ENCODE measurements at regions not wholly inside any gene's neighbourhood (a gene's known extent, or its start where the extent isn't known, plus 50 kb on each side); places are given as distances from the start of the nearest gene placed in this dataset.

DNA sequence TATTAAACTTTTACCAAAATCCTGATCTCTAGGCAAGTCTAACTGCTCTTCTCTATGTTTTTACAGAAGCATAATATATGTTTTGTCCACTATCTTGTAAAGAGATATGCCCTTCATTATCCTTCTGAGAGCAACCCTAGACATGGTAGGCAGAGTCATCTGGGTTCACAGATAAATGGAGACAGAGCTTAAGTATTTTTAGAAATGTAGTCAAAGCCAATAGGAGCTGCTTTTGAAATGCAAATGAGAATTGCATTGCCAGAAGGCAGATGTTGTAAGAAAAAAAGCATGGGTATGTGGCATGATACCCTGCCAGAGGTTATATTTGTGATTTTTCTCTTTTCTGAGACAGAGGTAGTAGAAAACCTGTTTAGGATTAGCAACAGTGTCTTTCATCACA lies 964.8 kb downstream of the SORCS3 start:
- TF ChIP-seq, protein P1, sequence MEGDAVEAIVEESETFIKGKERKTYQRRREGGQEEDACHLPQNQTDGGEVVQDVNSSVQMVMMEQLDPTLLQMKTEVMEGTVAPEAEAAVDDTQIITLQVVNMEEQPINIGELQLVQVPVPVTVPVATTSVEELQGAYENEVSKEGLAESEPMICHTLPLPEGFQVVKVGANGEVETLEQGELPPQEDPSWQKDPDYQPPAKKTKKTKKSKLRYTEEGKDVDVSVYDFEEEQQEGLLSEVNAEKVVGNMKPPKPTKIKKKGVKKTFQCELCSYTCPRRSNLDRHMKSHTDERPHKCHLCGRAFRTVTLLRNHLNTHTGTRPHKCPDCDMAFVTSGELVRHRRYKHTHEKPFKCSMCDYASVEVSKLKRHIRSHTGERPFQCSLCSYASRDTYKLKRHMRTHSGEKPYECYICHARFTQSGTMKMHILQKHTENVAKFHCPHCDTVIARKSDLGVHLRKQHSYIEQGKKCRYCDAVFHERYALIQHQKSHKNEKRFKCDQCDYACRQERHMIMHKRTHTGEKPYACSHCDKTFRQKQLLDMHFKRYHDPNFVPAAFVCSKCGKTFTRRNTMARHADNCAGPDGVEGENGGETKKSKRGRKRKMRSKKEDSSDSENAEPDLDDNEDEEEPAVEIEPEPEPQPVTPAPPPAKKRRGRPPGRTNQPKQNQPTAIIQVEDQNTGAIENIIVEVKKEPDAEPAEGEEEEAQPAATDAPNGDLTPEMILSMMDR (conservative IDR thresholded peaks at IDR 0.05) = no peak
- H3K27ac ChIP-seq = no peak overlapping the region

DNA sequence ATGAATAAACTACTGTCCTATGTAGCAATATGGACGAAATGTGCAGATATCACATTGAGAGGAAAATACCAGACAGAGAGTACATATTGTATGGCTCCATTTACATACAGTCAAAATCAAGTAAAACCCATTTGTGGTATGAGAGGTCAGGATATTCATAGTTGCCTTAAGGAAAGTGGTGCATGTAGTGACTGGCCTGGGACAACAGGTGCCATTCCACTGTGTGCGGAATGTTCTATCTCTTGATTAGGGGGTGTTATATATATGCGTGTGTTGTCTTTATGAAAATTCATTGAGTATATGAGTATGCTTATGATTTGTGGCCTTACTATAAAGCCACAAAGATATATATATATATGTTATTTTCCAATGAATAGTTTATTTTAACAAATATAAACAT lies 964.0 kb downstream of the SORCS3 start:
- TF ChIP-seq, protein P1 (conservative IDR thresholded peaks at IDR 0.05) = no peak
- H3K27ac ChIP-seq = no peak overlapping the region

DNA sequence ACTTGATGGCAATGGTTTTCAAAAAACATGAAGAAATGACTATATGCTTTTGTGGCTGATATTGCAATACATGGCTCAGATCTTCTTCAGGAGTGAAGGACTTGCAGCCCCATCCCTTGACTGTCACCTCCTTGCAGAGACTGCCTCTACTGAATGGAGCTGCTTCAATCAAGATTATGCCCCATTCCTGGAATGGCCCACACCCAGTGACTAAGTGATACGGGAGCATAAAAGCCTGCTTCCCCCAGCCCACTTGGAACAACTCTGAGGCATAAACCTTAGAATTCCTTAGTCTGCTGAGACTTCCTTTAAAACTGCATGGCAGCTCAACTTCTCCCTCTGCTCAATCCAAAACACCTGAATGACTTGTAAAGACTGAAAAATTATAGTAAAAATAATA lies 957.1 kb downstream of the SORCS3 start:
- TF ChIP-seq, protein P1 (conservative IDR thresholded peaks at IDR 0.05) = no peak
- H3K27ac ChIP-seq = no peak overlapping the region

DNA sequence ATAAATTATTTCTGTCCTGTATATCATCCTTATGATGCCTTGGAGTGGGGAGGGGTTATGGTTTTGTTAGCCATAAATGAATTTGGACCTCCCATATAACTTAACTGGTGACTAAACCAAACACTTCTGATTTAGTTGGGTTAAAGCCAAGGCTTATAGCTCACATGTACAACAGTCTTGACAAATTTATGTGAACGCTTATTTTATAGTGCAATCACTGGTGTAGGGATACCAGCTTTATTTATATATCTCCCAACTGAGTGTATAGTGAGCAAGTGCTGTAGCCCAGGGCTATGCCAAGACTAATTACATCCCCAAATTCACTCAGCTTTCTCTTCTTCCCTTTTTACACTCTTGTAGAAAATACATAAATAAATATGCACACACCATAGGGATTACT lies 956.2 kb downstream of the SORCS3 start:
- TF ChIP-seq, protein P1 (conservative IDR thresholded peaks at IDR 0.05) = no peak
- no peak overlapping the region for H3K27ac ChIP-seq

DNA sequence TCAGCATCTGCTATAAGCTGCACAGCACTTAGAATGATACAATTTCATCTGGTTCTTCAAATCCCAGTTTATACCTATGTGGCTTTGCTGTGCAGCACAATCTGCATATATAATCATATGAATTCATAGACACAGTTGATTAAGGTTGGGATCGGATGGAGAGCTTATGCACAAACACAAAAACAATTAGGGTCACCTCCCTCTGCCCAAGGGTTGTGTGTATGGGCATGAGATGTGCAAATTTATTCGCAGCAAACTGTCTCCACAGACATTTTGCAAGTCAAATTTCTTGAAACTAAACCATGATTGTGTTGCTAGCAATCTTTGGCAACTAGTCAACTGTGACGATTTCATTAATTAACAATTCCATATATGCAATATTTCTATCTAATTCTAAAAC lies 955.7 kb downstream of the SORCS3 start:
- no peak overlapping the region for H3K27ac ChIP-seq
- TF ChIP-seq, protein P1 (conservative IDR thresholded peaks at IDR 0.05) = no peak

DNA sequence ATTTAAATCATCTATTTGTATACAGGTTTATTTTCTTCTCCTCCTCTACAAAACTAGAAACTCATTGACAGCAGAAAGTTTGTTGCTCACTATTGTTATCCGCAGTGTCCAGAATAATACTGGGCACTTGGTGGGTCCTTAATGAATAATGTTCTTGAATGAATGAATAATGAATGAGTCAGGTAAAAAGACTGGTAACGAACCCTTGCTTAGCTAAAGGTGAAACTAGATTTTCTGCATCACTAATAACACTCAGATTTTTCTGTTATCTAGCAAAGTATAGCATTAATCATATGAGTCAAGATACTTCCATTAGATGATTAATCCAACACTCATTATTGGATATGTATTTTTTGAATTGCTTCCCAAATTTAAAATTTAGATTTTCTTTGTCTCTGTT lies 953.2 kb downstream of the SORCS3 start:
- TF ChIP-seq, protein P1 (conservative IDR thresholded peaks at IDR 0.05) = no peak
- H3K27ac ChIP-seq = no peak overlapping the region

DNA sequence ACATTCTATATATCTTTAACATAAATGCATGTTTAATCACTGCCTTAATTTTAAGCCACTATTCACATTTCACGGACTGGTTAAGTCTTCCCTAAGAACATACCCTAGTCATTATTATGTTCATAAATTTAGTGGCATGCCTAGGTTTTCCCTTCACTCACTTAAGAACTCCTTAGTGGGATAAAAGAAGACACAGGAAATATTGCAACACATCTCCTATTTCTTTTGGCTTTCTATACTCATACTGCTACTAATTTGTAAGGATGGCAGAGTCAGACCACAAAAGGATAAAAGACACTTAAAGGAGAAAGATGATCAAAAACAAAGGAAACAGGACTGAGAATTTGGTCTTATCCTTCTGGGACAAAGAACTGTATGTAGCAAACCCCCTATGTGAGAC lies 951.4 kb downstream of the SORCS3 start:
- TF ChIP-seq, protein P1 (conservative IDR thresholded peaks at IDR 0.05) = no peak
- H3K27ac ChIP-seq = no peak overlapping the region

All from VCaP (cell line).